Loucy (cell line): ENCODE measurements at regions not wholly inside any gene's neighbourhood (a gene's known extent, or its start where the extent isn't known, plus 50 kb on each side); places are given as distances from the start of the nearest gene placed in this dataset.

Experiments
- H2AFZ ChIP-seq: fragments of 200-600 bp; sonication (generic); 2 replicates; pipeline ENCODE4 v1.6.0; 2016; ENCODE audit warnings: antibody characterized with exemption, mild to moderate bottlenecking, low read length, moderate library complexity
- H3F3A ChIP-seq: fragments of 200-600 bp; 2 replicates; pipeline ENCODE4 v1.6.0; 2016; ENCODE audit warnings: antibody characterized with exemption, low read depth, mild to moderate bottlenecking
- H3K27me3 ChIP-seq: fragments of 200-600 bp; sonication (generic); 2 replicates; pipeline ENCODE4 v1.6.1; 2014; ENCODE audit warnings: low read length, mild to moderate bottlenecking; ENCODE audit not compliant: insufficient read depth, poor library complexity, severe bottlenecking
- H3K36me3 ChIP-seq: fragments of 200-600 bp; sonication (generic); 2 replicates; pipeline ENCODE4 v1.6.1; 2016; ENCODE audit warnings: low read length; ENCODE audit not compliant: insufficient read depth
- H3K4me1 ChIP-seq: fragments of 200-600 bp; sonication (generic); 2 replicates; pipeline ENCODE4 v1.5.1; 2014; ENCODE audit warnings: low read length, mild to moderate bottlenecking; ENCODE audit not compliant: insufficient read depth, poor library complexity, severe bottlenecking
- H3K4me2 ChIP-seq: fragments of 200-600 bp; sonication (generic); 2 replicates; pipeline ENCODE4 v1.6.0; 2014; ENCODE audit warnings: antibody characterized with exemption, low read length, low read depth, mild to moderate bottlenecking; ENCODE audit not compliant: poor library complexity, severe bottlenecking
- H3K4me3 ChIP-seq: fragments of 200-600 bp; sonication (generic); 2 replicates; pipeline ENCODE4 v1.5.1; 2014; ENCODE audit warnings: low read length, mild to moderate bottlenecking, mixed read lengths; ENCODE audit not compliant: poor library complexity, severe bottlenecking
- H3K79me2 ChIP-seq: fragments of 200-600 bp; sonication (generic); 2 replicates; pipeline ENCODE4 v1.6.1; 2014; ENCODE audit warnings: low read length; ENCODE audit not compliant: insufficient read depth
- H3K9ac ChIP-seq: fragments of 200-600 bp; sonication (generic); 2 replicates; pipeline ENCODE4 v1.6.0; 2014; ENCODE audit warnings: mild to moderate bottlenecking, low read depth, low read length, moderate library complexity; ENCODE audit not compliant: poor library complexity, severe bottlenecking
- H3K9me2 ChIP-seq: fragments of 200-600 bp; sonication (generic); replicated peaks from 2 replicates; pipeline ENCODE4 v1.6.1; 2016; ENCODE audit warnings: low read depth, low read length, mixed read lengths
- H3K9me3 ChIP-seq: fragments of 200-600 bp; sonication (generic); 2 replicates; pipeline ENCODE4 v1.6.1; 2014; ENCODE audit warnings: mild to moderate bottlenecking, antibody characterized with exemption, low read length, low read depth; ENCODE audit not compliant: insufficient read depth
- H4K20me1 ChIP-seq: fragments of 200-600 bp; sonication (generic); 2 replicates; pipeline ENCODE4 v1.6.0; 2014; ENCODE audit warnings: antibody characterized with exemption, low read length, mild to moderate bottlenecking; ENCODE audit not compliant: insufficient read depth, poor library complexity, severe bottlenecking
- CTCF ChIP-seq: fragments of 200-600 bp; sonication (generic); conservative IDR thresholded peaks from 2 replicates; pipeline ENCODE4 v1.5.1; 2014; ENCODE audit warnings: mild to moderate bottlenecking, antibody characterized with exemption, low read length
- EZH2phosphoT487 ChIP-seq: fragments of 200-600 bp; IDR thresholded peaks from 2 replicates; pipeline ENCODE4 v1.6.1; 2018; ENCODE audit warnings: antibody characterized with exemption, mild to moderate bottlenecking, moderate library complexity, borderline replicate concordance

- Histone ChIP-seq H4K20me1 (no peaks in the 10 kb centered on the region), H3K4me1 (no peaks in the 10 kb centered on the region), H3K27me3 (no peaks in the 10 kb centered on the region), H3K79me2 (no peaks in the 10 kb centered on the region), H3K9me3 (no peaks in the 10 kb centered on the region; the same call in 1 of the 2 replicates), H3F3A (no peaks in the 10 kb centered on the region), H3K4me3 (no peak overlapping the region), H3K4me2 (no peak overlapping the region), H3K9me2 (no peaks in the 10 kb centered on the region), H3K36me3 (no peaks in the 10 kb centered on the region), H3K9ac (no peak overlapping the region), H2AFZ (no peak overlapping the region)
- TF ChIP-seq CTCF (no peak), EZH2phosphoT487 (no peak)
These were observed 615.4 kb upstream of the MIS18BP1 start for GRCh38 chr14:45868377-45868776.

- Histone ChIP-seq H3K79me2 (no peaks in the 10 kb centered on the region), H3K36me3 (no peaks in the 10 kb centered on the region), H3K4me1 (no peaks in the 10 kb centered on the region), H3K9me2 (no peaks in the 10 kb centered on the region), H3K4me3 (no peak overlapping the region), H3F3A (no peaks in the 10 kb centered on the region), H4K20me1 (no peaks in the 10 kb centered on the region), H2AFZ (no peak overlapping the region), H3K9me3 (no peaks in the 10 kb centered on the region; the same call in 1 of the 2 replicates), H3K4me2 (no peak overlapping the region), H3K27me3 (no peaks in the 10 kb centered on the region), H3K9ac (no peak overlapping the region)
- TF ChIP-seq EZH2phosphoT487 (no peak), CTCF (no peak)
These were observed 614.3 kb upstream of the MIS18BP1 start for GRCh38 chr14:45867046-45867894.

- no peaks in the 10 kb centered on the region for H4K20me1 ChIP-seq
- no peak overlapping the region for H2AFZ ChIP-seq
- no peak overlapping the region for H3K9ac ChIP-seq
- H3K79me2 ChIP-seq = no peaks in the 10 kb centered on the region
- no peaks in the 10 kb centered on the region for H3K9me3 ChIP-seq
- no peaks in the 10 kb centered on the region for H3K27me3 ChIP-seq
- H3K4me2 ChIP-seq = no peak overlapping the region
- H3K9me2 ChIP-seq = no peaks in the 10 kb centered on the region
- H3K4me1 ChIP-seq = no peaks in the 10 kb centered on the region
- H3K4me3 ChIP-seq = no peak overlapping the region
- no peaks in the 10 kb centered on the region for H3F3A ChIP-seq
- TF ChIP-seq CTCF (peak; percentile 48), EZH2phosphoT487 (no peak)
- H3K36me3 ChIP-seq = no peaks in the 10 kb centered on the region
These were observed 585.6 kb upstream of the MIS18BP1 start for GRCh38 chr14:45838597-45838996.
